ENCODE measurements at regions not wholly inside any gene's neighbourhood (a gene's known extent, or its start where the extent isn't known, plus 50 kb on each side); places are given as distances from the start of the nearest gene placed in this dataset.

- no peak for DNase-seq
- no peak for TF ChIP-seq GATA1 (IDR thresholded peaks at IDR 0.05; ENCODE audit: low read depth, low read length)
- TF ChIP-seq POLR2A (IDR thresholded peaks at IDR 0.05; ENCODE audit: low read length): no peak
Measured at GRCh38 chr18:76233406-76233805, 261.6 kb downstream of the ZNF516 start.

GRCh38 chr18:76232779-76233178 is 262.3 kb downstream of the ZNF516 start:
- DNase-seq: no peak
- no peak for TF ChIP-seq POLR2A (IDR thresholded peaks at IDR 0.05; ENCODE audit: low read length)
- no peak for TF ChIP-seq GATA1 (IDR thresholded peaks at IDR 0.05; ENCODE audit: low read depth, low read length)

DNA sequence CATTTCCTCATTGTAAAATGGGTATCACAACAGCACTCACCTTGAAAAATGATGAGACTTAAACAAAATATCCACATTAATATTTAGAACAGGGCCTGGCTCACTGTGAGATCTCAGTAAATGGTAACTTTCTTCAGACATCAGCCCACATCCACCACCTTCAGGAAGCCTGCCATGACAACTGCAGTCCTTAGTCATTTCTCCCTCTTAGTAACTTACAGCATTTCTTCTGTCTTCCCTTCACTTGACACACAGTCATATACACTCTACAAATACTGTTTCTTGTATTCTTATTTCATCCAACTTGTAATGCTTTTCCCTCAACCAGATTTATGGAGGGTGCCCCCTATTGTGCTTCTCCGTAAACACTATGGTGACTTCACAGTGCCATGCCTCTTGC is 263.0 kb downstream of the ZNF516 start:
- no peak for TF ChIP-seq GATA1 (IDR thresholded peaks at IDR 0.05; ENCODE audit: low read depth, low read length)
- TF ChIP-seq POLR2A (IDR thresholded peaks at IDR 0.05; ENCODE audit: low read length): no peak
- DNase-seq: no peak

GRCh38 chr18:76231402-76231801 is 263.6 kb downstream of the ZNF516 start:
- TF ChIP-seq POLR2A (IDR thresholded peaks at IDR 0.05; ENCODE audit: low read length): no peak
- no peak for TF ChIP-seq GATA1 (IDR thresholded peaks at IDR 0.05; ENCODE audit: low read depth, low read length)
- no peak for DNase-seq

GRCh38 chr18:76230791-76231190 is 264.3 kb downstream of the ZNF516 start:
- TF ChIP-seq POLR2A (IDR thresholded peaks at IDR 0.05; ENCODE audit: low read length) (no peak), GATA1 (IDR thresholded peaks at IDR 0.05; ENCODE audit: low read depth, low read length) (no peak)
- DNase-seq: no peak

DNA sequence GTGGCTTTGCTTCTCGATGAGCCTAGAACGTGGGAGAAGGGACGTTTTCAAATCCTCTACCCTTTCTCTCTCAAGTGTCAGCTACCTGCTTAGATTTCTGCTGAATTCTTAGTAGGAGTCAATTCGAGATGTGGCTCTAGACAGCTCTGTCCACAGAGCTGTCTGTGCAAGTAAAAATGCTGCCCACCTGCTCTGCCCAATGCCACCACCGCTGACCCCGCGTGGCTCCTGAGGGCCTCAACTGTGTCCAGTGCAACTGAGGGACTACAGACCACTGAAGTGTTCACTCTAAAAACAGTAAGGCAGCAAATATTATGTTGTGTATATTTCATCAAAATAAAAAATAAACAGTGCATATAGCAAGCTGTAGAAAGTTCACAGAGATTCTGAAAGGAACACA is 266.3 kb downstream of the ZNF516 start:
- no peak for DNase-seq
- TF ChIP-seq POLR2A (IDR thresholded peaks at IDR 0.05; ENCODE audit: low read length): no peak
- no peak for TF ChIP-seq GATA1 (IDR thresholded peaks at IDR 0.05; ENCODE audit: low read depth, low read length)

GRCh38 chr18:76227759-76228158 is 267.3 kb downstream of the ZNF516 start:
- no peak for DNase-seq
- no peak for TF ChIP-seq GATA1 (IDR thresholded peaks at IDR 0.05; ENCODE audit: low read depth, low read length)
- TF ChIP-seq POLR2A (IDR thresholded peaks at IDR 0.05; ENCODE audit: low read length): no peak

GRCh38 chr18:76223403-76223802 is 271.6 kb downstream of the ZNF516 start:
- DNase-seq: no peak
- no peak for TF ChIP-seq GATA1 (IDR thresholded peaks at IDR 0.05; ENCODE audit: low read depth, low read length)
- no peak for TF ChIP-seq POLR2A (IDR thresholded peaks at IDR 0.05; ENCODE audit: low read length)

DNA sequence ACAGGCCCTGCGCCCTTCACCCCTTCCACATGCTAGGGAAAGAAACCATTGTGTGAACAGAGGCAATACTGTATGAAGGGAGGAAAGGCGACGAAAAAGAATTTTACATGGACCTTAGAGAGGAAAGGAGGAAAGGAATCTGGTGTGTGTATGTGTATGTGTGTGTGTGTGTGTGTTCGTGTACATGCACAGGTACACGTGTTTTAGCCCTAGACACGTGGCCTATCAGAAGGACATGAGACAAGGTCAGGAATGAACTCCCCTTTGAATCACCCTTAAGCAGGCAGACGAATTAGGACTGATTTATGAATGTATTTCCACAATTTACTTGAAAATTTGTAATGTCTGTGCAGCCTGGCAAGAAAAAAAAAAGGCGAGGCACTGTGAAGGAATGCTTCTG is 276.0 kb downstream of the ZNF516 start:
- no peak for TF ChIP-seq GATA1 (IDR thresholded peaks at IDR 0.05; ENCODE audit: low read depth, low read length)
- no peak for TF ChIP-seq POLR2A (IDR thresholded peaks at IDR 0.05; ENCODE audit: low read length)
- no peak for DNase-seq

- no peak for TF ChIP-seq GATA1 (IDR thresholded peaks at IDR 0.05; ENCODE audit: low read depth, low read length)
- TF ChIP-seq POLR2A (IDR thresholded peaks at IDR 0.05; ENCODE audit: low read length): no peak
Measured at GRCh38 chr18:76216096-76216495, 278.9 kb downstream of the ZNF516 start.

DNA sequence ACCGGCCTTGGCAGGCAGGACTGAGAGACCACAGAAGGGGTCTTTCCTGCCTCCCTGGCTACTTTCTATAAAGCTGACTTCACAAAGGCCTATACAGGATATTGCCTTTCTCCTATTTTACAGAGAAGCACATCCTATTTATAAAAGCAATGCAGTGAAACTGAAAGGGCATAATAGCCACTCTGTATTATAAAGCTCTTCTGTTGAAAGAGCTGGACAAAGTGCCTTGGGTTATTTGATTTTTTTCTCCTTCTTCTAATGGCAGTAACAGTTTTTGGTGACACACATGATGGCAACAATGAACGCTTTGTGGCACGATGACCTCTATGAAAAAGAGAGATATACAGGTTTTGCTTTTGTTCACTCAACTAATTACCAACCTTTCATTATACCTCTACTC is 281.1 kb downstream of the ZNF516 start:
- no peak for DNase-seq
- TF ChIP-seq GATA1 (IDR thresholded peaks at IDR 0.05; ENCODE audit: low read depth, low read length) (no peak), POLR2A (IDR thresholded peaks at IDR 0.05; ENCODE audit: low read length) (no peak)

More at GRCh38 chr18:76216096-76216495, 278.9 kb downstream of the ZNF516 start:
- DNase-seq: no peak

GRCh38 chr18:76212960-76213359 is 282.1 kb downstream of the ZNF516 start:
- TF ChIP-seq POLR2A (IDR thresholded peaks at IDR 0.05; ENCODE audit: low read length) (no peak), GATA1 (IDR thresholded peaks at IDR 0.05; ENCODE audit: low read depth, low read length) (no peak)
- DNase-seq: no peak

- TF ChIP-seq GATA1 (IDR thresholded peaks at IDR 0.05; ENCODE audit: low read depth, low read length) (no peak), POLR2A (IDR thresholded peaks at IDR 0.05; ENCODE audit: low read length) (no peak)
- DNase-seq: no peak
Measured at GRCh38 chr18:76209597-76209996, 285.4 kb downstream of the ZNF516 start.

- no peak for DNase-seq
- TF ChIP-seq POLR2A (IDR thresholded peaks at IDR 0.05; ENCODE audit: low read length) (no peak), GATA1 (IDR thresholded peaks at IDR 0.05; ENCODE audit: low read depth, low read length) (no peak)
Measured at GRCh38 chr18:76208678-76209306, 286.2 kb downstream of the ZNF516 start.

GRCh38 chr18:76205906-76206305 is 289.1 kb downstream of the ZNF516 start:
- DNase-seq: no peak

GRCh38 chr18:76203552-76203951 is 291.5 kb downstream of the ZNF516 start:
- TF ChIP-seq POLR2A (IDR thresholded peaks at IDR 0.05; ENCODE audit: low read length) (no peak), GATA1 (IDR thresholded peaks at IDR 0.05; ENCODE audit: low read depth, low read length) (no peak)
- no peak for DNase-seq

More at GRCh38 chr18:76205906-76206305, 289.1 kb downstream of the ZNF516 start:
- no peak for TF ChIP-seq GATA1 (IDR thresholded peaks at IDR 0.05; ENCODE audit: low read depth, low read length)
